ENCODE measurements at regions not wholly inside any gene's neighbourhood (a gene's known extent, or its start where the extent isn't known, plus 50 kb on each side); places are given as distances from the start of the nearest gene placed in this dataset.

DNA sequence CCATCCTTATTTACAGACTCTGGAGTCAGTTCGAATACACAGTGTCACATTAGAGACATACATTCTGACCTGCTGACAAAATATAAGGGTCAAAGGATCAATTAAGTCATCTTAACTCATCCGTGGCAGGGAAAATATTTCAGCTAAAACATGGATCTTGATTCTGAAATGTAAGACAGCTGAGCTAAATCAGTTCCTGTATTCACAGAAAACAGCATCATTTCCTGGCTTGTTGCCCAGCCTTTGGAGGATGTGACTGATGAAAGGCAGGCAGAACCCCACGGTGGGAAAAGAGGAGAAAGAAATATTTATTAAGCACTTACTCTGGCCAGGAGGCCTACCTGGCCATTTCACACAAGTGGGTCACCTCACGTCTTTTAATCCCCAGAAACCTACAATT lies 101.9 kb downstream of the GAS2L3 start:
- Histone ChIP-seq H3K27me3 (no peaks in the 10 kb centered on the region), H3K27ac (no peak overlapping the region), H3K4me3 (no peak overlapping the region), H3K4me1 (no peaks in the 10 kb centered on the region), H3K9me3 (no peaks in the 10 kb centered on the region), H3K36me3 (no peaks in the 10 kb centered on the region)
- DNase-seq (no peak), ATAC-seq (no peak)
- TF ChIP-seq, protein P1, sequence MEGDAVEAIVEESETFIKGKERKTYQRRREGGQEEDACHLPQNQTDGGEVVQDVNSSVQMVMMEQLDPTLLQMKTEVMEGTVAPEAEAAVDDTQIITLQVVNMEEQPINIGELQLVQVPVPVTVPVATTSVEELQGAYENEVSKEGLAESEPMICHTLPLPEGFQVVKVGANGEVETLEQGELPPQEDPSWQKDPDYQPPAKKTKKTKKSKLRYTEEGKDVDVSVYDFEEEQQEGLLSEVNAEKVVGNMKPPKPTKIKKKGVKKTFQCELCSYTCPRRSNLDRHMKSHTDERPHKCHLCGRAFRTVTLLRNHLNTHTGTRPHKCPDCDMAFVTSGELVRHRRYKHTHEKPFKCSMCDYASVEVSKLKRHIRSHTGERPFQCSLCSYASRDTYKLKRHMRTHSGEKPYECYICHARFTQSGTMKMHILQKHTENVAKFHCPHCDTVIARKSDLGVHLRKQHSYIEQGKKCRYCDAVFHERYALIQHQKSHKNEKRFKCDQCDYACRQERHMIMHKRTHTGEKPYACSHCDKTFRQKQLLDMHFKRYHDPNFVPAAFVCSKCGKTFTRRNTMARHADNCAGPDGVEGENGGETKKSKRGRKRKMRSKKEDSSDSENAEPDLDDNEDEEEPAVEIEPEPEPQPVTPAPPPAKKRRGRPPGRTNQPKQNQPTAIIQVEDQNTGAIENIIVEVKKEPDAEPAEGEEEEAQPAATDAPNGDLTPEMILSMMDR (IDR thresholded peaks at IDR 0.05), result no peak
- intact Hi-C loops (cut with DNase I), result no loop called here

DNA sequence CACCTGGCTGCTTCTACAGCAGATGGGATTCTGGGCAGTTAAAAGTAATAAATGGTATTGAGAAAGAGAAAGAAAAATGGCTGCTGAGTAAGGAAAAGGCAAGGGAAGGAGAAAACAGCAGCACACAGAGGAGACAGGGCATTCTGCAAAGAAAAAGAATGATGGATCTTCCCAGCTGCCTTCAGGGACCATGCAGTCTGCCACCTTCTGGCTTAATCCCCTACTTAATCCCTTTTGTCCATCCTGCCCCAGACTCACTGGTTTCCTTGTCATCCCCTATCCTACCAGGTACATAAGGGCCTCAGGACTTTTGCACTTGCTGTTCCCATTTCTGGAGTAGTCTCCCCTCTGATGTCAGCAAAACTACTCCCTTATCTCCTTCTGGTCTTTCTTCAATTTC lies 107.6 kb downstream of the GAS2L3 start:
- DNase-seq (no peak), ATAC-seq (no peak)
- Histone ChIP-seq H3K4me3 (no peak overlapping the region), H3K27ac (no peak overlapping the region), H3K4me1 (no peaks in the 10 kb centered on the region), H3K36me3 (no peaks in the 10 kb centered on the region), H3K9me3 (no peaks in the 10 kb centered on the region), H3K27me3 (no peaks in the 10 kb centered on the region)
- intact Hi-C loops (cut with DNase I), result no loop called here
- TF ChIP-seq, protein P1 (IDR thresholded peaks at IDR 0.05), result no peak

DNA sequence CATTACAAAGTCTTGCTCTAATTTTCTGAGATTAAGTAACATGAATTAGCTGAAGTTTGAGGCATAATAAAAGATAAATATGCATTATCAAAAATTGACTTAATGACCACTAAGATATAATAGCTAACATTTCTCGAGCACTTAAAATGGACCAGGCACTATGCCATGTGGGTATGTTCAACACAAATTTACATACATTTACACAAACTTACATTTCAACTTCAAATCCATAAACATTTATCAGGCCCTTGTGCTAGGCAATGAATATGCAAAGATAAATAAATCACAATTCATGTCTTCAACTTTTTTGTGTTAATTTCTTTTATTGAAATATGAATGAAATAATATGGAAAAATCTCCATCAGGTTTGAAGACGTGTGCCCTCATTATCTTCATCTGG lies 108.7 kb downstream of the GAS2L3 start:
- Histone ChIP-seq H3K9me3 (no peaks in the 10 kb centered on the region), H3K27ac (no peak overlapping the region), H3K27me3 (no peaks in the 10 kb centered on the region), H3K4me3 (no peak overlapping the region), H3K36me3 (no peaks in the 10 kb centered on the region), H3K4me1 (no peaks in the 10 kb centered on the region)
- intact Hi-C loops (cut with DNase I), result no loop called here
- TF ChIP-seq, protein P1 (IDR thresholded peaks at IDR 0.05), result no peak
- no peak for DNase-seq
- no peak for ATAC-seq

DNA sequence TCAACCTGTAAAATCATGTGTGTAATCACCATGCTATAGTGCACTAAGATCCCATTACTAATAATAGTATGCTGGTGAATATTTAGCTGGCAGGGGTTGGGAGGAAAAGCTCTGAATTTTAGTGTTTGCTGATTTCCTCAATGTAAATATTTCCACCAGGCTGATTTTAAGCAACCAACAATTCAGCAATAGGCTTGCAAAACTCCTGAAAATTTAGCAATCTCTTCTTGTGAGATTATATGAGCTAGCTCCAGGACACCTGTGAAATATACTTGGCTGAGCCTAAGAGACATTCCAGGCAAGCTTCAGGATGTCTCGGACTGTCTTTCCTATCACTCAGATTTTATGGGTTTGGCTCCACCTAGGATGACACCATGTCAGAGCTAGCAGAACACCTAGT lies 106.9 kb upstream of the ANO4 start:
- TF ChIP-seq, protein P1 (IDR thresholded peaks at IDR 0.05), result no peak
- H3K4me3 ChIP-seq, result no peak overlapping the region
- ATAC-seq (no peak), DNase-seq (no peak)
- H3K4me1 ChIP-seq, result no peaks in the 10 kb centered on the region
- intact Hi-C loops (cut with DNase I), result no loop called here
- H3K9me3 ChIP-seq, result no peaks in the 10 kb centered on the region
- no peak overlapping the region for H3K27ac ChIP-seq
- no peaks in the 10 kb centered on the region for H3K27me3 ChIP-seq
- no peaks in the 10 kb centered on the region for H3K36me3 ChIP-seq

DNA sequence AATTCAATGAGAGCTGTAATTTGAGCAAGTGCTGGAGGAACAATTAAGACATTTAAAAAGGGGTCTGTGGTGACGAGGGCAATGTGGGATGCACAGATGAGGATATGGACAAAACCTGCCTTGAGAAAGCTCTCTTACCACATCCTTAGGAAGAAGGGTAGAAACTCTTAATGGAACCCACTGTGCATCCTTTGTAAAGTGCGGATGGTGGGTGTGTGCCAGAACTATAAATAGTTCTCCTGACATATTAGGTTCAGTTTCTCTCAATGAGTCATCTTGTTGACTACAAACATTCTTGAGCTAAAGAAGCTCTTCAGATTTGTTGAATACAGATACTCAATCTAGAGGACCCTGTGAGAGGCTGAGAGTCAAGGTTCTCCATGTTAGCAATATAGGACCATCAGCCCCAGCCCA lies 106.1 kb upstream of the ANO4 start:
- no peak overlapping the region for H3K4me3 ChIP-seq
- H3K36me3 ChIP-seq, result no peaks in the 10 kb centered on the region
- H3K27me3 ChIP-seq, result no peaks in the 10 kb centered on the region
- DNase-seq, result no peak
- H3K4me1 ChIP-seq, result no peaks in the 10 kb centered on the region
- H3K27ac ChIP-seq, result no peak overlapping the region
- TF ChIP-seq, protein P1 (IDR thresholded peaks at IDR 0.05), result no peak
- intact Hi-C loops (cut with DNase I), result no loop called here
- no peaks in the 10 kb centered on the region for H3K9me3 ChIP-seq
- no peak for ATAC-seq

DNA sequence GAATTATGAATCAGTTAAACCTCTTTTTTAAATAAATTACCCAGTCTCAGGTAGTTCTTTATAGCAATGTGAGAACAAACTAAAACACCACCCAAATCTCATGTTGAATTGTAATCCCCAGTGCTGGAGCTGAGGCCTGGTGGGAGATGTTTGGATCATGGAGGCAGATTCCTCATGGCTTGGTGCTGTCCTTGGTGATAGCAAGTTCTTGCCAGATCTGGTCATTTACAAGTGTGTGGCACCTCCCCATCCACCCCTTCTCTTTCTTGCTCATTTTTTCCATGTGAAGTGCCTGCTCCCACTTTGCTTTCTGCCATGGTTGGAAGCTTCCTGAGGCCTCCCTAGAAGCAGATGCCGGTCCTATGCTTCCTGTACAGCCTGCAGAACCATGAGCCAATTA lies 102.1 kb upstream of the ANO4 start:
- no peaks in the 10 kb centered on the region for H3K27me3 ChIP-seq
- H3K27ac ChIP-seq, result no peak overlapping the region
- DNase-seq, result no peak
- TF ChIP-seq, protein P1 (IDR thresholded peaks at IDR 0.05), result no peak
- ATAC-seq, result no peak
- no peak overlapping the region for H3K4me3 ChIP-seq
- no peaks in the 10 kb centered on the region for H3K9me3 ChIP-seq
- intact Hi-C loops (cut with DNase I), result no loop called here
- no peaks in the 10 kb centered on the region for H3K36me3 ChIP-seq
- no peaks in the 10 kb centered on the region for H3K4me1 ChIP-seq
